ENCODE measurements at regions not wholly inside any gene's neighbourhood (a gene's known extent, or its start where the extent isn't known, plus 50 kb on each side); places are given as distances from the start of the nearest gene placed in this dataset.

- no peak for TF ChIP-seq CTCF (conservative IDR thresholded peaks at IDR 0.05; ENCODE audit: low read depth, low read length)
- no peak for TF ChIP-seq USF2 (IDR thresholded peaks at IDR 0.05; ENCODE audit: low read depth, low read length)
- TF ChIP-seq RFX5 (IDR thresholded peaks at IDR 0.05; ENCODE audit: low read depth, low read length), result no peak
- TF ChIP-seq CHD1 (IDR thresholded peaks at IDR 0.05; ENCODE audit: low read depth, low read length), result no peak
- no peak for TF ChIP-seq BHLHE40 (IDR thresholded peaks at IDR 0.05; ENCODE audit: low read depth, low read length)
- no peak for TF ChIP-seq POLR2A (IDR thresholded peaks at IDR 0.05; ENCODE audit: low read depth, low read length)
- TF ChIP-seq MAZ (IDR thresholded peaks at IDR 0.05; ENCODE audit: borderline replicate concordance, low read depth, low read length), result no peak
- TF ChIP-seq CEBPB (IDR thresholded peaks at IDR 0.05; ENCODE audit: low read depth, low read length), result no peak
These were observed 123.5 kb upstream of the ADCY2 start for GRCh38 chr5:7272408-7272965.

All from IMR-90 (cell line).